Stimulated activated CD4-positive, alpha-beta T cell treated with anti-CD3 and anti-CD28 coated beads, TNF-alpha, amount 100 ng/mL, for 4 hours (primary cell): ENCODE measurements at regions not wholly inside any gene's neighbourhood (a gene's known extent, or its start where the extent isn't known, plus 50 kb on each side); places are given as distances from the start of the nearest gene placed in this dataset.
"Not testable (repeated sequence)": the region's sequence is repeated elsewhere in the genome, so short reads cannot be mapped to it uniquely, and the experiment has no call there.

Experiments used
- DNase-seq, 3 experiments: peaks; one replicate each; pipeline ENCODE4 v3.0.0-alpha.2; 2020; ENCODE audit warnings: low read depth in 3 of 3

GRCh38 chr18:76610012-76610411 is 115.0 kb upstream of the ZNF516 start:
- no peak for DNase-seq

DNA sequence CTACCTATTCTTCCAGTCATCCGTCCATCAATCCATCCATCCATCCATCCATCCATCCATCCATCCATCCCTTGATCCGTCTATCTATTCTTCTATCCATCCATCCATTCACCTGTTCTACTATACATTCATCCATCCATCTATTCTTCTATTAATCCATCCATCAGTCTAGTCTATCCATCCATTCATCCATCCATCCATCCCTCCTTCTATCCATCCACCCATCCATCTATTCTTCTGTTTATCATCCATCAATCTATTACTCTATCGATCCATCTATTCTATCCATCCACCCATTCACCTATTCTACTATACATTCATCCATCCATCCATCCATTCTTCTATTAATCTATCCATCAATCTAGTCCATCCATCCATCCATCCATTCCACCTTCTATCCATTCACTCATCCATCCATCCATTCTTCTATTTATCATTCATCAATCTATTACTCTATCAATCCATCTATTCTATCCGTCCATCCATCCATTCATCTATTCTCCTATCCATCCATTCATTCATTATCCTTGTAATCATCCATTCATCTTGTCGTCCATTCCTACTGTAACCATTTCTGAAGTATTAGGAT is 110.4 kb upstream of the ZNF516 start:
- DNase-seq: no peak

DNA sequence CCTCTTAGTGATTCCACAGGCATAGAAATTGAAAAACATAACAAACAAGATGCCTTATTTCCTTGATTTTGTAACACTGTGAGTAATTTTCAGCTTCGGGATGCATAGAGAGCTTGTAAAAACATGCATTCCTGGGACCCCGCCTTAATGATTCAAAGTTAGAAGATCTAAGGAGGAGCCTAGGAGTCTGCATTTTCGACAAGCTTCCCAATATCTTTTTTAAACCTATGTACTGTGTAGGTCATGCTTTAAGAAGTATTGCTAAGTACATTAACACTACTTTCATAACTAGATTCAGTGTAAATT is 109.8 kb upstream of the ZNF516 start:
- no peak for DNase-seq

- no peak for DNase-seq
These were observed 109.3 kb upstream of the ZNF516 start for GRCh38 chr18:76604108-76604934.

DNA sequence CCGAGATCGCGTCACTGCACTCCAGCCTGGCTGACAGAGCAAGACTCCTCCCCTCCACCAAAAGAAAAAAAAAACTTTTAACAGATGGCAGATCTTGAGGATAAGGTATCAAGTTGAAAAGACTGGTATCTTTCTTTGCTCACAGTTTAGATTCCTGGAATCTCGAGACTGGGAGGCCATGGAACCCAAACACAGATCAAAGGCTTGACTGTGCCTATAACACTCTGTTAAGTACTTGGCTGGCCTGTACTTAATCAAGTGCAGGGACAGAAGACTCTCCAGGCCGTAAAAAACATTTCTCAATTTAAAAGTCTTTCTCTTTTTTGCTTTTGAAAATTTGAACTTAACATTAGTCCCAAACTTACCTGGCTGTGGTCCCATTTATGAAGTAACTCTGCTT is 107.1 kb upstream of the ZNF516 start:
- DNase-seq: no peak

DNA sequence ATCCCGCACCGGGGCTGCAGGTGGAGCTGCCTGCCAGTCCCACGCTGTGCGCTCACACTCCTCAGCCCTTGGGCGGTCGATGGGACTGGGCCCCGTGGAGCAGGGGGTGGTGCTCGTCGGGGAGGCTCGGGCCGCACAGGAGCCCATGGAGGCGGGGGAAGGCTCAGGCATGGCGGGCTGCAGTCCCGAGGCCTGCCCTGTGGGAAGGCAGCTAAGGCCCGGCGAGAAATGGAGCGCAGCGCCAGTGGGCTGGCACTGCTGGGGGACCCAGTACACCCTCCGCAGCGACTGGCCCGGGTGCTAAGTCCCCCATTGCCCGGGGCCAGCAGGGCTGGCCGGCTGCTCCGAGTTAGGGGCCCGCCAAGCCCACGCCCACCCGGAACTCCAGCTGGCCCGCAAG is 105.0 kb upstream of the ZNF516 start:
- DNase-seq: not testable (repeated sequence)

DNA sequence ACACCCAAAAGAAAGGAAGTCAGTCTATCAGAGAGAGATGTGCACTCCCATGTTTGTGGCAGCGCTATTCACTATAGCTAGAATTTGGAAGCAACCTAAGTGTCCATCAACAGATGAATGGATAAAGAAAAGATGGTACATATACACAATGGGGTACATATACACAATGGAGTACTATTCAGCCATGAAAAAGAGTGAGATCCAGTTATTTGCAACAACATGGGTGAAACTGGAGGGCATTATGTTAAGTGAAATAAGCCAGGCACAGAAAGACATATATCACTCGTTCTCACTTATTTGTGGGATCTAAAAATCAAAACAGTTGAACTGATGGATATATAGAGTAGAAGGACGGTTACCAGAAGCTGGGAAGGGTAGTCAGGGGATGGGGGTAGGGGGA is 99.9 kb upstream of the ZNF516 start:
- no peak for DNase-seq

DNA sequence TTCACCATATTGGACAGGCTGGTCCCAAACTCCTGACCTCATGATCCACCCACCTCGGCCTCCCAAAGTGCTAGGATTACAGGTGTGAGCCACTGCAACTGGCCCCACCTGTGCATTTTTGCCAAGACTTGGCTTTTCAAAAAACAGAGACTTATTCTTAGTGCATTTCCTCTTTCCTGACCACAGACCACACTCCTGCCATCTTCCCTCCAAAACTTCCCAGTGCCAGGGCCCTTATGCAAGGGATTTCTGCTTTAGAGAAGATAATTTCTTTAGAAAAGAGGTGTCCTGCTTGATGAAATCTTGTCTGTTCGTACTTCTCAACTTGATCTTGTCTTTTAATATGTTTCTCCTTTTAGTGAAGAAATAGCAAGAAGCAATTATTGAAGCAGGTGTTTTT is 98.8 kb upstream of the ZNF516 start:
- DNase-seq: no peak

DNA sequence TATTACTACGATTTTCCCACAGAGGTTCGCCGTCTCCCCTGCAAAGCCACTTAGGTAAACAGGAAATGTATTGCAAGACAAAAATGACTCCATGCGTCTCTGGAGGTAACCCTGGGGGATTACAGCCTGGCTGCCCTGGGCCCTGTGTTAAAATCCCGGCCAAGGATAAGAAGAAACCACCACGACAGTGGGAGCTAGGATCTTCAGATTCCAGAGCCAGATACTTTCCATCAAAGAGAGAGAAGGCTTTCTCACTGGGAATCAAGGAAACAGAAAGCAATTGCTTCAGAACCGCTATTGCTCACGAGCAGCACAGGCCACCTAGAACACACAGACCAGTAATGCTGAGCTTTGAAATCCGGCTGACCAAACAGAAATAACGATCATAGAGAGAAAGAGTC is 97.9 kb upstream of the ZNF516 start:
- DNase-seq: no peak

DNA sequence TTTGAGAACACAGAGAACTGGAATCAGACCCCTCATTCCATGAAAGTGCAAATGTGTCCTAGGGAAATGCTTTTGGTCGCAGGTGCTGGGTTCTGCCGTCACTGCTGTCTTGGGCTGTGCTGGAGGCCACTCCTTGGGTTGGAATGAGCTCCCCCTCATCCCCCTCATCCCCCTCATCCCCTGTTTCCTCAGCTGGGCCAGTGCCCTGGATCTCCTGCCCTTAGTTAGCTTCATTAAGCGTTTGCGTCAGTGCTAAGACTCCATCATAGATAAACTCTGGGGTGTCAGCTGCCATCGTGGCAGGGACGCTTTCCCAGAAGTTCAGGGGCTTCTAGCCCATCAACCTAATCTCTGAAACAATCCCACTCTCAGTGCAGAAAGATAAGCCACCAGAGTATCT is 97.1 kb upstream of the ZNF516 start:
- DNase-seq: no peak

GRCh38 chr18:76589866-76590265 is 94.8 kb upstream of the ZNF516 start:
- DNase-seq: no peak

DNA sequence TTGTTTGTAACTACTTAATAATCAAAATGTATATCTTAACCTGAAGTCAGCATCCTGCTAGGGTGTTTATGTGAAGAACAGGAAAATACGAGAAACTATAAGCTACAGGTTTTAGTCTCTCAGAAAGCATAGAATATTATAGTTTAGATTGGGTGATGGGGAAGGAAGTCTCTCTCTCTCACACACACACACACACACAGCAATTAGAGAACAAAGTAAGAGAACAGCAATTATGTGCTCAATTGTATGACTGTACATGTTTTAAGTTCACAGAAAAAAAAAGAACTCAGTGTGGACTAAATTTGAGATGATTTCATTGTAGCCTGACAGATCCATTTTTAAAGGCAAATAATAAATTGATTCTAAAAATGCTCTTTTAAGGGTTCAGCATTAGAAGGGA is 94.3 kb upstream of the ZNF516 start:
- no peak for DNase-seq

- DNase-seq: no peak
These were observed 93.7 kb upstream of the ZNF516 start for GRCh38 chr18:76588601-76589226.

DNA sequence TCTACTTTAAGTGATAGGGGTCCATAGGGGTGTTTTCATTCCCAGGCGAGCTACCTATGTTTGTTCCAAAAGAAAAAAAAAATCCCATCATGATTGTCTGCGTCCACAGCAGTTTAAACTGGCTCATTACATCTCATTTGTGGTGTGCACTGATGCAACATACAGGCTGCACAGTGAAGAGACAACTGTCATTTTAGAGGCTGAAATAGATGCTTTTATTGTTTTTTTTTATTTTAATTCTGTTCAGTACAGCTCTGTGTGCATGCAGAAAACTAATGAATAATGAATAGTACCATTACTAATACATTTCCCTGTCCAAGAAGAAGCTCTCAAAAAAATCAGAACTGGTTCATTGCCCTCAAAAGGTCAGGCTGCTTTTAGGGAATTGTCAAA is 92.8 kb upstream of the ZNF516 start:
- no peak for DNase-seq

DNA sequence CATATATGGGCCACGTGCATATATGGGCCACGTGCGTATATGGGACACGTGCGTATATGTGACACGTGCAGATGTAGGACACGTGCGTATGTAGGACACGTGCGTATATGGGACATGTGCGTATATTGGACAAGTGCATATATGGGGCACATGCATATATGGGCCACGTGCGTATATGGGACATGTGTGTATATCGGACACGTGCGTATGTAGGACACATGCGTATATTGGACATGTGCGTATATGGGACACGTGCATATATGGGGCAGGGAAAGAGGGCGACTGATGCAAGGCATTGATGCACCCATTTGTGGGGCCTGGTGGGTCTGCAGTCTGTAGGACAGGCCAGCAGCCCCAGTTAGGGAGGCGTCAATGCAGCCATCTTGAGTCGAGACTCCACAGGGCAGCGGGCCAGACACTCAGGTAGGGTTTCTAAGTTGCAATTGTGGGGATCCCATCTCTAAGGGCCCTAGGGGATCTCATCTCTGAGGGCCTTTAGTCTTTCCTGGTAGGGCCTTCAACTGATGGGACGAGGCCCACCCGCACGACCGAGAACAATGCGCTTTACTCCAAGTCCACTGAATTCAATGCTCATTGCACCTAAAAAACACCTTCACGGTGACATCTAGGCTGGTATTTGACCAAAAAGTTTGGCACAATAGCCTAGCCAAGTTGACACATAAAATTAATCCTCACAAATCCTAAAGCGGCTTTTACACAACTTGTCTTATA is 92.3 kb upstream of the ZNF516 start:
- DNase-seq: no peak

GRCh38 chr18:76584414-76585310 is 89.6 kb upstream of the ZNF516 start:
- DNase-seq: no peak

- DNase-seq: no peak
These were observed 86.2 kb upstream of the ZNF516 start for GRCh38 chr18:76581261-76581660.

DNA sequence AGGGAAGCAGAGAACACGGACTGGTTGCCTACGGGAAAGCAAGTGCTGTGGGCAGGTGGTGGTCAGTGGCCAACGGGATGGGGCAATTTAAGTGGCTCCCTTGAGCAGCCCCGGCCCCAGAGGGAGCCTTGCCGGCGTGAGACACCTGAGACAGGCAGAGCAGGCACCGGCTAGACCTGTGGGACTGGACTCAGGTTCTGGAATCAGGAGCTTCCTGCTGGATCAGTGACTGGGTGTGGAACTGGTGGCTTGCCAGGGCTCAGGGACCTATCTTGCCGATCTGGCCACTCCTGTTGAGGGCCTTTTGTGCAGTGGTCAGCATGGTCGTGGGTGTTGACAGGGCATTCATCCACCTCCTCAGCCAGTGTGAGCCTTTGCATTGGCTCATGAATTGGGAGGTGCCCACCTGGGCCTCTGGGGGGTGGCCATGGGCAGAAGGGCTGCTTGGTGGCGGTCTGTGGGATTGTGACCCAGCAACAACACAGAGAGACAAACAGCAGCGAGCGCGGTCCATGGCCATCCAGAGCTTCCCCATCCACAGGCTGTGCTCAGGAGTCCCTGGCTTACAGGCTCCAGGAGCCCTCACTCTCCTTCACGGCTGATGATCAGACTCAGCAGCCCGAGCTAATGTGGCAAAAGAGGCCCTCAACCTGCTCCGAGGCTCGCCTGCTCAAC is 85.4 kb upstream of the ZNF516 start:
- DNase-seq: no peak

- no peak for DNase-seq
These were observed 84.3 kb upstream of the ZNF516 start for GRCh38 chr18:76579301-76579695.

- no peak for DNase-seq
These were observed 83.7 kb upstream of the ZNF516 start for GRCh38 chr18:76578571-76579300.
